ENCODE measurements at regions not wholly inside any gene's neighbourhood (a gene's known extent, or its start where the extent isn't known, plus 50 kb on each side); places are given as distances from the start of the nearest gene placed in this dataset.

GRCh38 chr6:78259935-78260334 lies 607.1 kb downstream of the MEI4 start:
- no peak for TF ChIP-seq CTCF (conservative IDR thresholded peaks at IDR 0.05; ENCODE audit: low read depth, low read length)
- TF ChIP-seq USF2 (IDR thresholded peaks at IDR 0.05; ENCODE audit: low read depth, low read length) = no peak

Data from IMR-90 (cell line).